HEK293T (cell line): ENCODE measurements at regions not wholly inside any gene's neighbourhood (a gene's known extent, or its start where the extent isn't known, plus 50 kb on each side); places are given as distances from the start of the nearest gene placed in this dataset.

Source experiments
- CTCF ChIA-PET: fragments of 350-600 bp; formaldehyde crosslinking; extraction: SDS; loops from one replicate; lab custom pipeline; 2021; ENCODE audit warnings: antibody characterized with exemption, inconsistent platforms; lab: Yijun Ruan, JAX
- POLR2A ChIA-PET: fragments of 350-600 bp; formaldehyde crosslinking; extraction: SDS; loops from one replicate; lab custom pipeline; 2020; ENCODE audit warnings: antibody characterized with exemption, inconsistent platforms; lab: Yijun Ruan, JAX
- DNase-seq: peaks from one replicate; pipeline ENCODE4 v3.0.0; 2012; ENCODE audit warnings: mixed read lengths; ENCODE audit errors: extremely low spot score
- ARNT ChIP-seq: fragments of 450-650 bp; IDR thresholded peaks from 2 replicates; pipeline ENCODE4 v1.6.1; 2017; ENCODE audit warnings: mild to moderate bottlenecking
- BHLHE40 ChIP-seq: fragments of 450-650 bp; IDR thresholded peaks from 2 replicates; pipeline ENCODE4 v1.6.1; 2016; ENCODE audit warnings: mild to moderate bottlenecking, moderate library complexity, borderline replicate concordance
- CTBP1 ChIP-seq: fragments of 450-650 bp; IDR thresholded peaks from 2 replicates; pipeline ENCODE4 v1.6.1; 2016; ENCODE audit warnings: borderline replicate concordance
- ELF4 ChIP-seq: fragments of 450-650 bp; IDR thresholded peaks from 2 replicates; pipeline ENCODE4 v1.6.1; 2017; ENCODE audit warnings: antibody characterized with exemption
- FOXA1 ChIP-seq: fragments of 450-650 bp; IDR thresholded peaks from 2 replicates; pipeline ENCODE4 v1.6.1; 2016; ENCODE audit warnings: mild to moderate bottlenecking
- FOXK2 ChIP-seq: fragments of 450-650 bp; IDR thresholded peaks from 2 replicates; pipeline ENCODE4 v1.6.1; 2016; ENCODE audit warnings: mild to moderate bottlenecking
- FOXM1 ChIP-seq: fragments of 450-650 bp; IDR thresholded peaks from 2 replicates; pipeline ENCODE4 v1.6.1; 2017; ENCODE audit warnings: mild to moderate bottlenecking, borderline replicate concordance
- HDGF ChIP-seq: fragments of 450-650 bp; IDR thresholded peaks from 2 replicates; pipeline ENCODE4 v1.6.1; 2017; ENCODE audit warnings: antibody characterized with exemption, borderline replicate concordance
- L3MBTL2 ChIP-seq: fragments of 450-650 bp; conservative IDR thresholded peaks from 2 replicates; pipeline ENCODE4 v1.6.1; 2016; ENCODE audit warnings: mild to moderate bottlenecking
- LEF1 ChIP-seq: fragments of 450-650 bp; IDR thresholded peaks from 2 replicates; pipeline ENCODE4 v1.6.1; 2017; ENCODE audit warnings: mild to moderate bottlenecking, borderline replicate concordance
- NFRKB ChIP-seq: fragments of 450-650 bp; IDR thresholded peaks from 2 replicates; pipeline ENCODE4 v1.6.1; 2016; ENCODE audit warnings: mild to moderate bottlenecking, moderate library complexity
- PKNOX1 ChIP-seq: fragments of 450-650 bp; IDR thresholded peaks from 2 replicates; pipeline ENCODE4 v1.6.1; 2016
- SP1 ChIP-seq: fragments of 450-650 bp; IDR thresholded peaks from 2 replicates; pipeline ENCODE4 v1.6.1; 2017
- SUZ12 ChIP-seq: fragments of 450-650 bp; IDR thresholded peaks from 2 replicates; pipeline ENCODE4 v1.6.1; 2016; ENCODE audit warnings: mild to moderate bottlenecking
- TARDBP ChIP-seq: fragments of 450-650 bp; IDR thresholded peaks from 2 replicates; pipeline ENCODE4 v1.6.1; 2016
- ZNF384 ChIP-seq: fragments of 450-650 bp; IDR thresholded peaks from 2 replicates; pipeline ENCODE4 v1.6.1; 2016

- TF ChIP-seq ZNF384: no peak
- no peak for TF ChIP-seq L3MBTL2
- no peak for TF ChIP-seq LEF1
- TF ChIP-seq FOXA1: no peak
- no peak for TF ChIP-seq BHLHE40
- no peak for TF ChIP-seq SP1
- CTCF ChIA-PET: no interaction called here
- DNase-seq: no peak
- POLR2A ChIA-PET: no interaction called here
Measured at GRCh38 chr12:93288626-93289025, 89.1 kb upstream of the NUDT4 start.

- DNase-seq: no peak
- ChIA-PET POLR2A (no interaction called here), CTCF (no interaction called here)
- TF ChIP-seq TARDBP (no peak), ARNT (no peak), PKNOX1 (no peak), ELF4 (no peak), SUZ12 (no peak), L3MBTL2 (no peak), ZNF384 (no peak), SP1 (no peak), CTBP1 (no peak), HDGF (no peak), FOXA1 (no peak)
Measured at GRCh38 chr12:93290391-93290790, 87.3 kb upstream of the NUDT4 start.

- POLR2A ChIA-PET: no interaction called here
- DNase-seq: no peak
- TF ChIP-seq SUZ12 (no peak), ARNT (no peak), LEF1 (no peak), HDGF (no peak), BHLHE40 (no peak), L3MBTL2 (no peak), FOXK2 (no peak), SP1 (no peak), FOXM1 (no peak), ELF4 (no peak), CTBP1 (no peak), NFRKB (no peak), FOXA1 (no peak), ZNF384 (no peak), PKNOX1 (no peak), TARDBP (no peak)
- CTCF ChIA-PET: no interaction called here
Measured at GRCh38 chr12:93292213-93292612, 85.5 kb upstream of the NUDT4 start.

GRCh38 chr12:93292731-93293566 is 84.8 kb upstream of the NUDT4 start:
- CTCF ChIA-PET: no interaction called here
- no peak for TF ChIP-seq ARNT
- no peak for TF ChIP-seq PKNOX1
- no peak for TF ChIP-seq BHLHE40
- TF ChIP-seq FOXK2: no peak
- TF ChIP-seq TARDBP: no peak
- TF ChIP-seq ZNF384: no peak
- no peak for TF ChIP-seq FOXA1
- TF ChIP-seq LEF1: no peak
- DNase-seq: no peak
- POLR2A ChIA-PET: no interaction called here

GRCh38 chr12:93297032-93297431 is 80.7 kb upstream of the NUDT4 start:
- DNase-seq: no peak
- TF ChIP-seq ARNT: no peak
- no peak for TF ChIP-seq FOXK2
- TF ChIP-seq PKNOX1: no peak
- TF ChIP-seq L3MBTL2: no peak
- TF ChIP-seq FOXM1: no peak
- no peak for TF ChIP-seq SUZ12
- no peak for TF ChIP-seq CTBP1
- no peak for TF ChIP-seq NFRKB
- TF ChIP-seq FOXA1: no peak
- ChIA-PET CTCF (interaction anchor here (0.6 kb wide), 1 partner anchor 22 kb away, joined by 3 read pairs; no protein-coding TSS in a partner anchor), POLR2A (no interaction called here)

- CTCF ChIA-PET: interaction anchor here (1.0 kb wide), 1 partner anchor 11 kb away, joined by 3 read pairs; no protein-coding TSS in a partner anchor
- TF ChIP-seq ZNF384 (no peak), FOXK2 (no peak), BHLHE40 (no peak), CTBP1 (no peak), SUZ12 (no peak), HDGF (no peak), TARDBP (no peak), SP1 (no peak), PKNOX1 (no peak), ARNT (no peak), NFRKB (no peak), LEF1 (no peak), ELF4 (no peak), L3MBTL2 (no peak)
- POLR2A ChIA-PET: no interaction called here
- no peak for DNase-seq
Measured at GRCh38 chr12:93297536-93297935, 80.2 kb upstream of the NUDT4 start.
